ACHN (cell line): ENCODE measurements at regions not wholly inside any gene's neighbourhood (a gene's known extent, or its start where the extent isn't known, plus 50 kb on each side); places are given as distances from the start of the nearest gene placed in this dataset.

ENCODE experiments used
- DNase-seq: peaks from one replicate; pipeline ENCODE4 v3.0.0-alpha.2; 2015
- in situ Hi-C: cut with HindIII; loops from 2 replicates; pipeline ENCODE4 v1.10.0; 2017; ENCODE audit warnings: low sequenced_read_pairs, low pct_ligation_motif_present, low pct_unique_long_range_greater_than_20kb

DNA sequence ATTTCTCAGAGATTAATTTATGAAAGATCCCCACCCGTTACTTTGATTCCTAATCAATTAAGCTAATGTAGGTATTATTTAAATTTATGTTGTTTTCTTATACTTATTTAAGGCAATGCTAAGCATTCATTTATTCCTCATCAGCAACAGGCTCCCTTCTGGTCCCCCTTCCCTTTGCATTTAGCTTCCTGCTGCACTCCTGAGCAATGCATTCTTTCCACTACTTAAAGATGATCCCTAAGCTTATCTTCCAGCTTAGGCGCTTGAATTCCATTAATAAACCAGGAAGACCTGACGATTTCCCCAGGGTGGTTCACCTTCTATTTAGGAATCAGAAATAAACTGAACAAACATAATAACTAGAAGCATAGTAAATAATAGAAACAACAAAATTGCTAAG is 1003.1 kb downstream of the FSTL5 start:
- no peak for DNase-seq
- in situ Hi-C loops: no loop called here

DNA sequence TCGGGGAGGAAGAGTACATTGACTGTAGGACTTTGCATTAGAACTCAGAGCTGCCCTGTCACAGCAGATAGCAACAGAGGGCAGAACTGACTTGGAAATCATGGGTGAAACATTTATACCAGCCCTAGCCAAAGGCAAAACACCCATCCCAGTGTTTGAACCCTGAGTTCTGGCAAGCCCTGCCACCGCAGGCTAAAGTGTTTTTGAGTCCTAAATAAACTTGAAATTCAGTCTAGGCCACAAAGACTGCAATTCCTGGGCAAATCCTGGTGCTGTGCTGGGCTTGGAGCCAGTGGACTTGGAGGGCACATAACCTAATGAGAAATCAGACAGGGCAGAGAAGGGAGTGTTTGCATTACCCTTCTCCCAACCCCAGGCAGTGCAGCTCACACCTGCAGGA is 1015.7 kb downstream of the FSTL5 start:
- no peak for DNase-seq
- in situ Hi-C loops: no loop called here

DNA sequence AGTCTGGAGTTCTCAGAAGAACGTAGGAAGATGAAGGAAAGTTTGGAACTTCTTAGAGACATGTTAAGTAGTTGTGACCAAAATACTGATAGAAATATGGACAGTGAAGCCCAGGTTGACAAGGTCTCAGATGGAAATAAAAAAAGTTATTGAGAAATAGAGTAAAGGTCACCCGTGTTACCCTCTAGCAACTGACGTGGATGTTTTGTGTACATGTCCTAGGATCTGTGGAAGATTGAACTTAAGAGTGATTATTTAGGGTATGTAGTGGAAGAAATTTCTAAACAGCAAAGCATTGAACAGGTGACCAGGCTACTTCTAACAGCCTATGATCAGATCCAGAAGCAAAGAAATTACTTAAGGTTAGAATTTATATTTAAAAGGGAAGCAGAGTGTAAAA is 1020.4 kb downstream of the FSTL5 start:
- in situ Hi-C loops: no loop called here
- no peak for DNase-seq

DNA sequence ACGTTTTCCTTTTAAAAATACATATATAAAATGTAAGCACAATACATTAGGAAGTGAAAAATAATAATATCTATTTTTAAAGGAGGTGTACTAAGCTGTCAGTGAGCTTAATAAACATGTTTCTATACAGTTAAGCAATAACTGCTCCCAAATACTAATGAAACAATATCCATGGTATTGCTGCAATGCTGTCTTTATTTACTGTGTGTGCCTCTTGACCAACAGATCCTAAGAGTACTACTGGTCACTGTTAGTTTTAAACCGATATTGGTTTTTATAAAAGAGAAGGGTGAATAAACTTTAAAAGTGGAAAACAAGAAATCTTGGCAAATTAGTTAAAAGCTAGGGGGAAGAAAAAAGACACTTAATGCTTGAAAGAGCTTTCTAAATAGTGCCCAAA is 1029.0 kb downstream of the FSTL5 start:
- in situ Hi-C loops: no loop called here
- DNase-seq: no peak

DNA sequence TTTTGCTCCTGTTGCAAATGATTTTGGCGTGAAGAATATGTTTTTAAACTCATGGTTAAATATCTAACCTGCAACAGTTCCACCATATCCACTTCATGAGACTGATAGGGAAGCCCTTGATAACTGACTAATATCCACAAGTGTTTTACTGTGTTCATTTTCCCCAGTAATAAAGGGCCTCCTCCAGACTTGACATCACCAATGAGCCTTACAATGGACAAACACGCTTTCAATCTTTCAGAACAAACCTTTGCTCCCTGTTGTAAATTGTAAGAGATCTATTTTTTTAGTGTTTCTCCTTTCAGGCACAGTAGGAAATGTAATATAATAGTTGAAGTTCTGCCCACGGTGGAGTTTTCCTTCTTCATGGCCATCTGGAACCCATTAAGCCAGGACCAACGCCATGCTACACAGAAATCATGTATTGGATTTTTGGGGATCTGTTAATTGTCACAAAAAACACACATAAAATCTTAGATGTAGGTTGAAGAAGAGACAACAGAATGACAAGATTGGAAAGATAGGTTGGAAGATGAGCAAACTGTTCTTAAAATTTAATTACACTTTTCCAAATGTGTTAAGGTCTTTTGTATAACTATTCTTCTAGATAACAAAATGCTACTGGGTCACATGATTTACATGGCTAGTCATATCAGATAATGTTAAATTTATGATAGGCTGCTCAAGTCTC is 1030.1 kb downstream of the FSTL5 start:
- DNase-seq: no peak

DNA sequence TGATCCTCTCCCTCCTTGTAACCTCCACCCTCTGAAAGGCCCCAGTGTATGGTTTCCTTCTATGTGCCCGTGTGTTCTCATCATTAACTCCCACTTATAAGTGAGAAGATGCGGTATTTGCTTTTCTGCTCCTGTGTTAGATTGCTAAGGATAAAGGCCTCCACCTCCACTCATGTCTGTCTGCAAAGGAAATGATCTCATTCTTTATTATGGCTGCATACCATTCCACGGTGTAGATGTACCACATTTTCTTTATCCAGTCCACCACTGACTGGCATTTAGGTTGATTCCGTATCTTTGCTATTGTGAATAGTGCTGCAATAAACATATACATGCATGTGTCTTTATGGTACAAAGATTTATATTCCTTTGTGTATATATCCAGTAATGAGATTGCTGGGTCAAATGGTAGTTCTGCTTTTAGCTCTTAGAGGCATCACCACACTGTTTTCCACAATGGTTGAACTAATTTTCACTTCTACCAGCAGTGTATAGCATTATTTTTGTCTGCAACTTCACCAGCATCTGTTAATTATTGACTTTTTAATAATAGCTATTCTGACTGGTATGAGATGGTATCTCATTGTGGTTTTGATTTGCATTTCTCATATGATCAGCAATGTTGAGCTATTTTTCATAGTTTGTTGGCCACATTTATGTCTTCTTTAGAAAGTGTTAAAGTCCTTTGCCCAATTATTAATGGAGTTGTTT is 1030.9 kb downstream of the FSTL5 start:
- DNase-seq: no peak
- in situ Hi-C loops: no loop called here

More for the DNA sequence above, 1030.1 kb downstream of the FSTL5 start:
- in situ Hi-C loops: no loop called here

DNA sequence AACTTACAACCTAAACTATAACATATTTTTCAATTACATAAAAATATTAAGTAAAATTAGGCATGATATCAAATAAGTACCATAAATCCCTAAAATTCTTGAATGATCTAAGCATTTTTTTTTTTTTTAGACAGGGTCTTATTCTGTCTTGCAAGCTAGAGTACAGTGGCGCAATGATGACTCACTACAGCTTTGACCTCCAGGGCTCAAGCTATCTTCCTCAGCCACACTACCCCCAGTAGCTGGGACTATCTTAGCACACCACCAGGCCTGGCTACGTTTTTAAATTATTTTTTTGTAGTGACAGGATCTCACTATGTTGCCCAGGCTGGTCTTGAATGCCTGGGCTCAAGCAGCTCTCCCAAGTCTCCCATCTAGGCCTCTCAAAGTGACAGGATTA is 1042.3 kb downstream of the FSTL5 start:
- in situ Hi-C loops: no loop called here
- DNase-seq: no peak

DNA sequence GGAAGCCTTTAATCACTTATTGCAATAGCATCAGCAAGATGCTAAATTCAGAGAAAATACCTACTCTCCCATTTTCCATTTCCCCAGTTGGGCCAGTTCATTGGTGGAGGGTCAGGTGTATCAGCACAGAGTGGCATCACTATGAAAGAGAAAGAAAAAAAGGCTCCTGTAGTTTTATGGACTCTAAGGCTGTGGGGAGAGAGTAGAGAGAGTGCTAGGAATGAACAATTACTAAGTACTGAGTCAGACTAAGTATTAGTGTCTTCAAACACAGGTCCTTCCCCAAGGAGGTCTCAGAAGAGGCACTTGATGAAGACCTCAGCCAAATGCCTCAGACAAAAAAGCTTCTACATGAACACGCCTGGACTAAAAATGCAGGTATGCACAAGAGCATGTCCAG is 1061.9 kb downstream of the FSTL5 start:
- no peak for DNase-seq
- in situ Hi-C loops: no loop called here

DNA sequence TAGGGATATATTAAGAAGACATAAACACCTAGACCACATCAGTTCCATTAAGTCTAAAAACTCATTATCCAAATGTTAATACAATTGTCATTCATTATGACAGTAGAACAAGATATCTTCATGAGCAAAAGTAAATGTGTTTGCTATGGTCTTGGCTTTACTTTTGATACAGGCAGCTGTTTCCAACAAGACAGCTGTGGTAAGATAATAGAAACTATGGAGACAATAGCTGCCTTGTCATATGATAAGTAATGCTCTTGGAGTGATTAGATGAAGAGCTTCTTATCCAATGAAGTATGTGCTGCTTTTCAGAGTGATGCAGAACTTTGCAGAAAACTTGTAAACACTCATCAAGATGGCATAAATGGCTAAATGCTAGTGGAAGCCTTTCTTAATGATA is 1066.0 kb downstream of the FSTL5 start:
- DNase-seq: no peak
- in situ Hi-C loops: no loop called here

DNA sequence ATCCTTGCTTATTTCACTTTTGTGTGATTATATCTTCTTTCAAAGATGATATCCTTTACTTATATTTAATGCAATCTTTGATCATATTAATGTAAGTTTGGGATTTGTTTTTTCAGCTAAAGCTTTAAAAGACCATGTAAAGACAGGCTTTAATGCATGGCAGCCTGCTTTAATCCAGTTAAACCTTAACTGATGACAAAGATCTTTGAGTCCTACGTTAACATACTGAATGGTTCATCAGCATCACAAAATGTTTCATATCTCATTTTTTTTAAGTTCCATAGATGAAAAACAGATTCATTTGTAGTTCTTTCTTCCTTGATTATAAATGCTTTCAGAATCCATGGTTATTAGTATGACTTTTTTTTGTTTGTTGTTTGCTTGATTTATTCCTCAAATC is 1102.8 kb downstream of the FSTL5 start:
- DNase-seq: no peak
- in situ Hi-C loops: no loop called here
